ENCODE measurements at regions not wholly inside any gene's neighbourhood (a gene's known extent, or its start where the extent isn't known, plus 50 kb on each side); places are given as distances from the start of the nearest gene placed in this dataset.

GRCh38 chr20:11181966-11182365 is 508.2 kb upstream of the JAG1 start:
- H3K9me3 ChIP-seq = peaks cover 9% of the 10 kb centered on the region
- no peak overlapping the region for H3K4me3 ChIP-seq
- no peaks in the 10 kb centered on the region for H3K36me3 ChIP-seq (ENCODE audit: low read depth)
- H3K4me1 ChIP-seq (ENCODE audit: low read depth) = no peaks in the 10 kb centered on the region
- TF ChIP-seq, protein P1, sequence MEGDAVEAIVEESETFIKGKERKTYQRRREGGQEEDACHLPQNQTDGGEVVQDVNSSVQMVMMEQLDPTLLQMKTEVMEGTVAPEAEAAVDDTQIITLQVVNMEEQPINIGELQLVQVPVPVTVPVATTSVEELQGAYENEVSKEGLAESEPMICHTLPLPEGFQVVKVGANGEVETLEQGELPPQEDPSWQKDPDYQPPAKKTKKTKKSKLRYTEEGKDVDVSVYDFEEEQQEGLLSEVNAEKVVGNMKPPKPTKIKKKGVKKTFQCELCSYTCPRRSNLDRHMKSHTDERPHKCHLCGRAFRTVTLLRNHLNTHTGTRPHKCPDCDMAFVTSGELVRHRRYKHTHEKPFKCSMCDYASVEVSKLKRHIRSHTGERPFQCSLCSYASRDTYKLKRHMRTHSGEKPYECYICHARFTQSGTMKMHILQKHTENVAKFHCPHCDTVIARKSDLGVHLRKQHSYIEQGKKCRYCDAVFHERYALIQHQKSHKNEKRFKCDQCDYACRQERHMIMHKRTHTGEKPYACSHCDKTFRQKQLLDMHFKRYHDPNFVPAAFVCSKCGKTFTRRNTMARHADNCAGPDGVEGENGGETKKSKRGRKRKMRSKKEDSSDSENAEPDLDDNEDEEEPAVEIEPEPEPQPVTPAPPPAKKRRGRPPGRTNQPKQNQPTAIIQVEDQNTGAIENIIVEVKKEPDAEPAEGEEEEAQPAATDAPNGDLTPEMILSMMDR (IDR thresholded peaks at IDR 0.05) = no peak
- ATAC-seq (no peak), DNase-seq (no peak)
- intact Hi-C loops (cut with DNase I, micrococcal nuclease) = no loop called here

DNA sequence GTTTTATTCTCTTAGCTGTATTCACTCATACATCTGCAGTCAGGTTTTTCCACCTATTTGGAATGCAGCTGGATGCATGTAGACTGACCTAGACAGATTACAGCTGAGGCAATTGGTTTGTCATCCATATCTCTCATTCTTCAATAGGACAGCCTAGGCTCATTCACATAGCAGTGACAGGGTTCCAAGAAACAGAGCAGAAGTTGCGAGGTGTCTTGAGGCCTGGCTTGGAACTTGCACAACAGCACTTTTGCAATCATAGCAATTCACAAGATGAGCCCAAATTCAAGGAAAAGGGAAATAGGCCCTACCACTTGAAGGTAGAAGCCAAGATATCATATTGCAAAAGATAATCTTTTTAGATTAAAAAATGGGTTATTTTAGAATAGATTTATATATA is 508.9 kb upstream of the JAG1 start:
- intact Hi-C loops (cut with DNase I, micrococcal nuclease) = no loop called here
- peaks cover 9% of the 10 kb centered on the region for H3K9me3 ChIP-seq
- TF ChIP-seq, protein P1 (IDR thresholded peaks at IDR 0.05) = no peak
- ATAC-seq (peak; percentile 10), DNase-seq (no peak)
- no peak overlapping the region for H3K4me3 ChIP-seq
- H3K4me1 ChIP-seq (ENCODE audit: low read depth) = no peaks in the 10 kb centered on the region
- H3K36me3 ChIP-seq (ENCODE audit: low read depth) = no peaks in the 10 kb centered on the region

DNA sequence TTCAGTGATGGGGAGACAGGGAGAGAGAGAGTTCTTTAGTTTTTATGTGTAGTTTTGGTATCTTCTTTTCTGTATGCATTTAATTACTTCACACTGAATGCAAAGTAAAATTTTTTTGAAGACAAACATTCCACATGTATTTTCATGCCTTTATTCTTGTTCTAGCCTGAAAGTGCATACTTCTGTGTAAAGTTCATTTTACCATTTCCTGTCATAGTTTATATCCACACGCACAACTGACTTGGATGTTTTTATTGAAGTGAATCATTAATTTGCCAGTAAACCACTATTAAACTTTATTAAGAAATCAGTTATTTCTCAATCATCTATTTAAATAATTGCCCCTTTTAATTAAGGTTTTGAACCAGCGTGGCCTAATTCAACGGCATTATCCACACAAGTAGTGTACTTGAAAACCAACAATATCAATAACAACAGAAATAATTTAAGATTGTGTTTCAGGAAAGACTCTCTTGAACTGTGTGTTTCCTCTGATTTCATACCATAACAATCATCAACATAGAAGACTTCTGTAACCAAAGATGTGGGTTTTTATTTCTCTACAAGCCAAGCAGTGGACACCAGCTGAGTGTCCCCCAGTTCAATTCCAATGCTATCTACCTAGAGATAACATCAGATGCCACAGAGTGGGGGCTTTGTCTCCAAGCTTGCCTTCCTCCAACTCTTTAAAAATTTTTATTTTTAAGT is 512.7 kb upstream of the JAG1 start:
- peaks cover 9% of the 10 kb centered on the region for H3K9me3 ChIP-seq
- DNase-seq (no peak), ATAC-seq (no peak)
- H3K4me1 ChIP-seq (ENCODE audit: low read depth) = no peaks in the 10 kb centered on the region
- TF ChIP-seq, protein P1 (IDR thresholded peaks at IDR 0.05) = no peak
- no peaks in the 10 kb centered on the region for H3K36me3 ChIP-seq (ENCODE audit: low read depth)
- intact Hi-C loops (cut with DNase I, micrococcal nuclease) = no loop called here
- no peak overlapping the region for H3K4me3 ChIP-seq

- ATAC-seq (no peak), DNase-seq (no peak)
- Histone ChIP-seq H3K4me3 (no peak overlapping the region), H3K9me3 (peaks cover 9% of the 10 kb centered on the region), H3K36me3 (ENCODE audit: low read depth) (no peaks in the 10 kb centered on the region), H3K4me1 (ENCODE audit: low read depth) (no peaks in the 10 kb centered on the region)
- TF ChIP-seq, protein P1 (IDR thresholded peaks at IDR 0.05) = no peak
- intact Hi-C loops (cut with DNase I, micrococcal nuclease) = no loop called here
Measured at GRCh38 chr20:11188843-11189603, 515.2 kb upstream of the JAG1 start.

GRCh38 chr20:11190741-11191140 is 516.9 kb upstream of the JAG1 start:
- intact Hi-C loops (cut with DNase I, micrococcal nuclease) = no loop called here
- DNase-seq (no peak), ATAC-seq (no peak)
- TF ChIP-seq, protein P1 (IDR thresholded peaks at IDR 0.05) = no peak
- Histone ChIP-seq H3K4me1 (ENCODE audit: low read depth) (peaks cover 2% of the 10 kb centered on the region), H3K4me3 (no peak overlapping the region), H3K36me3 (ENCODE audit: low read depth) (no peaks in the 10 kb centered on the region), H3K9me3 (peaks cover 1% of the 10 kb centered on the region)

All from mucosa of descending colon (tissue), 3 donors.